Osteoblast (primary cell): ENCODE measurements at regions not wholly inside any gene's neighbourhood (a gene's known extent, or its start where the extent isn't known, plus 50 kb on each side); places are given as distances from the start of the nearest gene placed in this dataset.

Source experiments
- DNase-seq: peaks from one replicate; pipeline ENCODE4 v3.0.0; 2011; ENCODE audit warnings: low spot score, mixed read lengths; ENCODE audit not compliant: insufficient read length; ENCODE audit errors: missing footprints
- H2AFZ ChIP-seq: 2 replicates; pipeline ENCODE4 v1.6.0; 2011; ENCODE audit warnings: mild to moderate bottlenecking, low read length
- H3K27ac ChIP-seq: 2 replicates; pipeline ENCODE4 v1.5.1; 2011; ENCODE audit warnings: mild to moderate bottlenecking, low read depth, low read length, moderate library complexity
- H3K27me3 ChIP-seq: 2 replicates; pipeline ENCODE4 v1.6.0; 2012; ENCODE audit warnings: mild to moderate bottlenecking, control low read depth, inconsistent platforms, low read length, moderate library complexity; ENCODE audit not compliant: insufficient read depth
- H3K36me3 ChIP-seq: 2 replicates; pipeline ENCODE4 v1.5.1; 2011; ENCODE audit warnings: mild to moderate bottlenecking, low read length, control low read depth, moderate library complexity; ENCODE audit not compliant: insufficient read depth
- H3K4me1 ChIP-seq: 2 replicates; pipeline ENCODE4 v1.5.1; 2011; ENCODE audit warnings: mild to moderate bottlenecking, low read length, control low read depth, moderate library complexity; ENCODE audit not compliant: insufficient read depth
- H3K4me2 ChIP-seq: 2 replicates; pipeline ENCODE4 v1.6.0; 2011; ENCODE audit warnings: mild to moderate bottlenecking, low read length; ENCODE audit not compliant: insufficient read depth
- H3K4me3 ChIP-seq: fragments of 200-600 bp; sonication (generic); 3 replicates; pipeline ENCODE4 v1.5.1; 2012; ENCODE audit warnings: mild to moderate bottlenecking, low read length, inconsistent platforms; ENCODE audit not compliant: insufficient read depth
- H3K79me2 ChIP-seq: 2 replicates; pipeline ENCODE4 v1.6.0; 2012; ENCODE audit warnings: mild to moderate bottlenecking, low read length, control low read depth, inconsistent platforms; ENCODE audit not compliant: insufficient read depth
- H3K9me3 ChIP-seq: 2 replicates; pipeline ENCODE4 v1.5.1; 2011; ENCODE audit warnings: low read depth, low read length, control low read depth
- H4K20me1 ChIP-seq: 2 replicates; pipeline ENCODE4 v1.6.0; 2012; ENCODE audit warnings: mild to moderate bottlenecking, low read length, control low read depth; ENCODE audit not compliant: insufficient read depth
- CTCF ChIP-seq: IDR thresholded peaks from 2 replicates; pipeline ENCODE4 v1.5.1; 2011; ENCODE audit warnings: mild to moderate bottlenecking, low read depth, low read length, moderate library complexity; ENCODE audit errors: extremely low read depth

- Histone ChIP-seq H3K79me2 (peaks cover 8% of the 10 kb centered on the region), H3K4me3 (no peak overlapping the region), H3K4me2 (no peak overlapping the region), H3K36me3 (no peaks in the 10 kb centered on the region), H3K27me3 (no peaks in the 10 kb centered on the region), H3K9me3 (no peaks in the 10 kb centered on the region), H2AFZ (no peak overlapping the region), H3K27ac (no peak overlapping the region), H3K4me1 (peaks cover 14% of the 10 kb centered on the region), H4K20me1 (no peaks in the 10 kb centered on the region)
- no peak for DNase-seq
- TF ChIP-seq CTCF = no peak
Observed at GRCh38 chr6:138569554-138569953, 70.3 kb upstream of the NHSL1 start.

GRCh38 chr6:138569970-138570724, 70.9 kb upstream of the NHSL1 start:
- Histone ChIP-seq H3K4me2 (peak overlapping the region; percentile 52), H3K4me3 (peak overlapping the region; percentile 73), H2AFZ (no peak overlapping the region), H3K36me3 (no peaks in the 10 kb centered on the region), H3K4me1 (peaks cover 14% of the 10 kb centered on the region), H3K9me3 (no peaks in the 10 kb centered on the region), H4K20me1 (no peaks in the 10 kb centered on the region), H3K27me3 (no peaks in the 10 kb centered on the region), H3K27ac (no peak overlapping the region), H3K79me2 (peaks cover 8% of the 10 kb centered on the region)
- DNase-seq = no peak
- TF ChIP-seq CTCF = no peak

DNA sequence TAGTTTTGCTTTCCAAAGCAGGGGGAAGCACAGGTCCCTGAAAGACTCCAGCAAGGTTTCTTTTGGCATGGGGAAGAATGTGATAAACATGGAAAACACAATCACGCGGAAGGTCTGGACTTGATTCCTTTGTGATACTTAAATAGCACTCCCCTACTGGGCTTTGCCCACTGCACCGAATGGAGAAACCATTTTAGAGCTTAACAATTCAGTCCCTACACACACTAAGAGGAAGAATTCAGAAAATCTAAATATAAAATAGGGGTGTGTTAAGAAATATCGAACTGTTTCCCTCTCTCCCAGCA, 71.4 kb upstream of the NHSL1 start:
- Histone ChIP-seq H3K36me3 (no peaks in the 10 kb centered on the region), H3K27ac (no peak overlapping the region), H3K4me3 (peak overlapping the region; percentile 73), H3K4me1 (peaks cover 14% of the 10 kb centered on the region), H4K20me1 (no peaks in the 10 kb centered on the region), H3K4me2 (peak overlapping the region; percentile 52), H3K9me3 (no peaks in the 10 kb centered on the region), H3K27me3 (no peaks in the 10 kb centered on the region), H2AFZ (no peak overlapping the region), H3K79me2 (peaks cover 8% of the 10 kb centered on the region)
- DNase-seq = no peak
- no peak for TF ChIP-seq CTCF

- Histone ChIP-seq H3K4me1 (peaks cover 14% of the 10 kb centered on the region), H3K9me3 (no peaks in the 10 kb centered on the region), H3K27me3 (no peaks in the 10 kb centered on the region), H3K4me3 (peak overlapping the region; percentile 73), H4K20me1 (no peaks in the 10 kb centered on the region), H3K4me2 (peak overlapping the region; percentile 97), H2AFZ (peak overlapping the region; percentile 71), H3K27ac (no peak overlapping the region), H3K36me3 (no peaks in the 10 kb centered on the region), H3K79me2 (peaks cover 8% of the 10 kb centered on the region)
- DNase-seq = no peak
- TF ChIP-seq CTCF = no peak
Observed at GRCh38 chr6:138571181-138571580, 71.9 kb upstream of the NHSL1 start.
